OCI-LY3 (cell line): ENCODE measurements at regions not wholly inside any gene's neighbourhood (a gene's known extent, or its start where the extent isn't known, plus 50 kb on each side); places are given as distances from the start of the nearest gene placed in this dataset.

ENCODE experiments used
- H2AFZ ChIP-seq: fragments of 200-600, 300-600 bp; shearing (Covaris generic); 2 replicates; pipeline ENCODE4 v1.6.0; 2014; ENCODE audit warnings: antibody characterized with exemption, low read depth, low read length
- H3K27ac ChIP-seq: fragments of 200-600, 300-600 bp; sonication (generic); 2 replicates; pipeline ENCODE4 v1.5.1; 2014; ENCODE audit warnings: mild to moderate bottlenecking, low read length, moderate library complexity, mixed read lengths
- H3K27me3 ChIP-seq: fragments of 200-600, 300-600 bp; sonication (generic); 2 replicates; pipeline ENCODE4 v1.6.1; 2014; ENCODE audit warnings: low read depth, low read length, mixed read lengths
- H3K36me3 ChIP-seq: fragments of 200-600, 300-600 bp; sonication (generic); replicated peaks from 2 replicates; pipeline ENCODE3; 2014; ENCODE audit warnings: low read depth, low read length, mixed read lengths
- H3K4me1 ChIP-seq: fragments of 300-600, 200-600 bp; sonication (generic); 2 replicates; pipeline ENCODE4 v1.6.1; 2014; ENCODE audit warnings: low read length, mixed read lengths
- H3K4me2 ChIP-seq: fragments of 200-600, 300-600 bp; sonication (generic); 2 replicates; pipeline ENCODE4 v1.6.1; 2014; ENCODE audit warnings: low read length, mixed read lengths
- H3K4me3 ChIP-seq: fragments of 300-600, 200-600 bp; sonication (generic); 2 replicates; pipeline ENCODE4 v1.5.1; 2014; ENCODE audit warnings: antibody characterized with exemption, mild to moderate bottlenecking, low read length, moderate library complexity
- H3K79me2 ChIP-seq: fragments of 300-600, 200-600 bp; shearing (Covaris generic); 2 replicates; pipeline ENCODE4 v1.6.1; 2014; ENCODE audit warnings: mild to moderate bottlenecking, low read length, mixed read lengths
- H3K9ac ChIP-seq: fragments of 300-600, 200-600 bp; shearing (Covaris generic); 2 replicates; pipeline ENCODE4 v1.6.0; 2014; ENCODE audit warnings: mild to moderate bottlenecking, low read length, moderate library complexity
- H3K9me3 ChIP-seq: fragments of 200-600, 300-600 bp; shearing (Covaris generic); 2 replicates; pipeline ENCODE4 v1.6.1; 2014; ENCODE audit warnings: low read length, mixed read lengths; ENCODE audit not compliant: insufficient read depth
- H4K20me1 ChIP-seq: fragments of 200-600, 300-600 bp; sonication (generic); 2 replicates; pipeline ENCODE4 v1.6.1; 2016; ENCODE audit warnings: low read length, mixed read lengths; ENCODE audit not compliant: insufficient read depth
- EZH2phosphoT487 ChIP-seq: fragments of 200-600 bp; shearing (Covaris generic); IDR thresholded peaks from 2 replicates; pipeline ENCODE4 v1.6.1; 2018; ENCODE audit warnings: antibody characterized with exemption, mixed run types, low read depth
- TF ChIP-seq, protein P1 (sequence below): fragments of 200-600, 300-600 bp; sonication (generic); IDR thresholded peaks from 2 replicates; pipeline ENCODE4 v1.5.1; 2014; ENCODE audit warnings: antibody characterized with exemption, low read length, low read depth

DNA sequence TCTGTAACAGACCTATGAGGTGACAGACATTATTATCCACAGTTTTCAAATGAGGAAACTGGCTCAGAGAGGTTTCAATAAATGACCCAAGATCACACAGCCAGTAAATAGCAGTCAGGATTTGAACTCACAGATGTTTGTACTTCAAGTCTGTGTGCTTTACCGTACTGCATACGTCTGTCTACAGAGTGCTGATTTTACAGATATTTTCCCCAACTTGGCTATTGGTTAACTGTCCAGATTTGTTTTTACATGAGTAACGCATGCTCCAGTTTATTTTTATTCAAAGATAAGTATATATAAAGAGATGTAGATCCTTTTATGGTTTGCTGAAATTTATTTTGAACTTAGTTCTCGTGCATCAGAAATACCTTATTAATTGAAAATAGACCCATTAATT, 65.7 kb upstream of the SLC38A2 start:
- Histone ChIP-seq H4K20me1 (no peaks in the 10 kb centered on the region), H3K9ac (no peak overlapping the region), H2AFZ (no peak overlapping the region), H3K36me3 (no peaks in the 10 kb centered on the region), H3K4me3 (no peak overlapping the region), H3K27ac (no peak overlapping the region), H3K27me3 (no peaks in the 10 kb centered on the region), H3K4me1 (no peaks in the 10 kb centered on the region), H3K9me3 (no peaks in the 10 kb centered on the region), H3K79me2 (no peaks in the 10 kb centered on the region), H3K4me2 (no peak overlapping the region)
- TF ChIP-seq, protein P1, sequence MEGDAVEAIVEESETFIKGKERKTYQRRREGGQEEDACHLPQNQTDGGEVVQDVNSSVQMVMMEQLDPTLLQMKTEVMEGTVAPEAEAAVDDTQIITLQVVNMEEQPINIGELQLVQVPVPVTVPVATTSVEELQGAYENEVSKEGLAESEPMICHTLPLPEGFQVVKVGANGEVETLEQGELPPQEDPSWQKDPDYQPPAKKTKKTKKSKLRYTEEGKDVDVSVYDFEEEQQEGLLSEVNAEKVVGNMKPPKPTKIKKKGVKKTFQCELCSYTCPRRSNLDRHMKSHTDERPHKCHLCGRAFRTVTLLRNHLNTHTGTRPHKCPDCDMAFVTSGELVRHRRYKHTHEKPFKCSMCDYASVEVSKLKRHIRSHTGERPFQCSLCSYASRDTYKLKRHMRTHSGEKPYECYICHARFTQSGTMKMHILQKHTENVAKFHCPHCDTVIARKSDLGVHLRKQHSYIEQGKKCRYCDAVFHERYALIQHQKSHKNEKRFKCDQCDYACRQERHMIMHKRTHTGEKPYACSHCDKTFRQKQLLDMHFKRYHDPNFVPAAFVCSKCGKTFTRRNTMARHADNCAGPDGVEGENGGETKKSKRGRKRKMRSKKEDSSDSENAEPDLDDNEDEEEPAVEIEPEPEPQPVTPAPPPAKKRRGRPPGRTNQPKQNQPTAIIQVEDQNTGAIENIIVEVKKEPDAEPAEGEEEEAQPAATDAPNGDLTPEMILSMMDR = no peak
- no peak for TF ChIP-seq EZH2phosphoT487

DNA sequence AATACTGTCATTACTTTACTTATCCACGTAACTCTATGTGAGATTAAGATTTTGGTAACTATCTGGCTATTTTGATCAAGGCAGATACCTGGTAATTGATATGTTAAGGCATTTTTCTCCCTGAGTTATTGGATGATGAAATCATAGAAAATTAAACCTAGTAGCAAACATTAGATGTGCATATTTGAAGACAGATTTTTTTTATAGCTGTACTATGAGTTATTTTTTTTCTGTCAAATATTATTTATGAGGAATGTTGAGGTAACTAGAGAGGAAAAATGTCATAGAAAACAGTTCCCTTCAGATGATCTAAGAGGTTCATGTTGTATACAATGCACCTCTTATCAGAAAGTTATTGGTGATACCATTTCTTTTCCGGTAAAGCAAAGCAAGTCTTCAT, 64.9 kb upstream of the SLC38A2 start:
- Histone ChIP-seq H4K20me1 (no peaks in the 10 kb centered on the region), H3K27ac (no peak overlapping the region), H3K4me1 (no peaks in the 10 kb centered on the region), H3K9me3 (no peaks in the 10 kb centered on the region), H3K79me2 (no peaks in the 10 kb centered on the region), H3K4me3 (no peak overlapping the region), H2AFZ (no peak overlapping the region), H3K4me2 (no peak overlapping the region), H3K27me3 (no peaks in the 10 kb centered on the region), H3K36me3 (no peaks in the 10 kb centered on the region), H3K9ac (no peak overlapping the region)
- no peak for TF ChIP-seq EZH2phosphoT487
- TF ChIP-seq, protein P1 = no peak

DNA sequence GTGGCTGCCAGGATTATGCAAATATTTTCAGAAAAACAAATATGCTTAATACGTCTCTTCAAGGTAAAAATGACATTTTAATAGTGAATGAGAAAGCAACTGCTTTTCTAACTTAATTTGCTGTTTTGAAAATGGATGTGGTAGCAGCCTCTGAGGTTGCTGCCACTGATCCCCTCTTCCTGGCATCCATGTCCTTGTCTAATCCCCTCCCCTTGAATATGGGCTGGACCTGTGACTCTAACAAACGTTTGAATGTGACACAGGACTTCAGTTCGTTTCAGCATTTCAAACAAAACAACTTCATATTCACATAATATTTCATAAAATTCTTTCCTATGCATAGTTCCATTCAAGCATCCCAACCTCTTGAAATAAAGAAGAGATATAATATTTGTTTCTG, 64.2 kb upstream of the SLC38A2 start:
- Histone ChIP-seq H3K4me3 (no peak overlapping the region), H3K9me3 (no peaks in the 10 kb centered on the region), H3K36me3 (no peaks in the 10 kb centered on the region), H2AFZ (no peak overlapping the region), H3K79me2 (no peaks in the 10 kb centered on the region), H3K4me2 (no peak overlapping the region), H3K27me3 (no peaks in the 10 kb centered on the region), H3K9ac (no peak overlapping the region), H3K4me1 (no peaks in the 10 kb centered on the region), H3K27ac (no peak overlapping the region), H4K20me1 (no peaks in the 10 kb centered on the region)
- no peak for TF ChIP-seq EZH2phosphoT487
- TF ChIP-seq, protein P1 = no peak

DNA sequence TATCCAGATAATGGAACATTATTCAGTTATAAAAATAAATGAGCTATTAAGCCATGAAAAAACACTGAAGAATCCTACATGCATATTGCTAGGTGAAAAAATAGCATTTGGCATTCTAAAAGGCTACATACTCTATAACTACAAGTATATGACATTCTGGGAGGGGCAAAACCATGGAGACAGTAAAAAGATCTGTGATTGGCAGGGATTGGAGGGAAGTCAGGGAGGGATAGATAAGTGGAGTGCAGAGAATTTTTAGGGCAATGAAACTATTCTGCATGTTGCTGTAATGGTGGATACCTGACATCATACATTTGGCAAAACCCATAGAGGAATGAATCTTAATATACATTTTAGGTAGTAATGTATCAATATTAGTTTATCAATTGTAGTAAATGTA, 63.1 kb upstream of the SLC38A2 start:
- H3K9me3 ChIP-seq = no peaks in the 10 kb centered on the region
- H3K27ac ChIP-seq = no peak overlapping the region

More for the DNA sequence above, 63.1 kb upstream of the SLC38A2 start:
- Histone ChIP-seq H3K27me3 (no peaks in the 10 kb centered on the region), H3K4me1 (no peaks in the 10 kb centered on the region), H4K20me1 (no peaks in the 10 kb centered on the region), H3K9ac (no peak overlapping the region), H3K36me3 (no peaks in the 10 kb centered on the region), H2AFZ (no peak overlapping the region), H3K4me3 (no peak overlapping the region), H3K79me2 (no peaks in the 10 kb centered on the region), H3K4me2 (no peak overlapping the region)
- TF ChIP-seq, protein P1 = no peak
- no peak for TF ChIP-seq EZH2phosphoT487
